Progenitor cell of endocrine pancreas (in vitro differentiated cells): ENCODE measurements at regions not wholly inside any gene's neighbourhood (a gene's known extent, or its start where the extent isn't known, plus 50 kb on each side); places are given as distances from the start of the nearest gene placed in this dataset.
A peak's percentile ranks its signal among the peaks of the same experiment; 100 is the strongest.

Experiments used
- DNase-seq: peaks from one replicate; pipeline ENCODE4 v3.0.0; 2021; ENCODE audit warnings: low spot score; ENCODE audit not compliant: unreplicated experiment
- H3K27ac Mint-ChIP-seq: 2 replicates; pipeline ENCODE4 v1.8.0; 2021; ENCODE audit warnings: mild to moderate bottlenecking, moderate library complexity, mixed read lengths
- H3K27me3 Mint-ChIP-seq: 2 replicates; pipeline ENCODE4 v1.8.0; 2021; ENCODE audit warnings: mixed read lengths
- H3K36me3 Mint-ChIP-seq: 2 replicates; pipeline ENCODE4 v1.8.0; 2022; ENCODE audit warnings: mixed read lengths; ENCODE audit not compliant: insufficient read depth
- H3K4me1 Mint-ChIP-seq: 2 replicates; pipeline ENCODE4 v1.8.0; 2021; ENCODE audit warnings: low read depth, mixed read lengths
- H3K4me3 Mint-ChIP-seq: 2 replicates; pipeline ENCODE4 v1.8.0; 2021; ENCODE audit warnings: low read depth, mild to moderate bottlenecking, moderate library complexity, mixed read lengths
- H3K9me3 Mint-ChIP-seq: 2 replicates; pipeline ENCODE4 v1.8.0; 2021; ENCODE audit warnings: low read depth, mixed read lengths
- CTCF ChIP-seq: fragments of 200-600 bp; sonication (generic); IDR thresholded peaks from one replicate; pipeline ENCODE4 v1.5.0; 2021; ENCODE audit warnings: antibody characterized with exemption, mild to moderate bottlenecking; ENCODE audit not compliant: unreplicated experiment

GRCh38 chr15:77821959-77822256, 189.2 kb upstream of the LINGO1 start:
- Mint-ChIP-seq H3K27me3 (peaks cover 46% of the 10 kb centered on the region), H3K27ac (no peak overlapping the region), H3K4me1 (peaks cover 8% of the 10 kb centered on the region), H3K36me3 (no peaks in the 10 kb centered on the region), H3K4me3 (no peak overlapping the region), H3K9me3 (no peaks in the 10 kb centered on the region)
- DNase-seq, result no peak
- no peak for TF ChIP-seq CTCF

- Mint-ChIP-seq H3K4me1 (peaks cover 11% of the 10 kb centered on the region), H3K27me3 (peaks cover 46% of the 10 kb centered on the region), H3K36me3 (no peaks in the 10 kb centered on the region), H3K4me3 (peak overlapping the region; percentile 1), H3K9me3 (no peaks in the 10 kb centered on the region), H3K27ac (no peak overlapping the region)
- DNase-seq, result peak; percentile 68
- peak; percentile 75 for TF ChIP-seq CTCF
Observed at GRCh38 chr15:77821188-77821958, 188.7 kb upstream of the LINGO1 start.

- TF ChIP-seq CTCF, result peak; percentile 53
- Mint-ChIP-seq H3K9me3 (no peaks in the 10 kb centered on the region), H3K36me3 (no peaks in the 10 kb centered on the region), H3K4me3 (peak overlapping the region; percentile 65), H3K27me3 (peaks cover 39% of the 10 kb centered on the region), H3K27ac (no peak overlapping the region), H3K4me1 (peaks cover 18% of the 10 kb centered on the region)
- peak; percentile 56 for DNase-seq
Observed at GRCh38 chr15:77819851-77820728, 187.4 kb upstream of the LINGO1 start.

- Mint-ChIP-seq H3K36me3 (no peaks in the 10 kb centered on the region), H3K27ac (no peak overlapping the region), H3K4me1 (peaks cover 18% of the 10 kb centered on the region), H3K9me3 (no peaks in the 10 kb centered on the region), H3K27me3 (peaks cover 35% of the 10 kb centered on the region), H3K4me3 (peak overlapping the region; percentile 69)
- DNase-seq, result peak; percentile 37
- TF ChIP-seq CTCF, result no peak
Observed at GRCh38 chr15:77819048-77819850, 186.5 kb upstream of the LINGO1 start.

- H3K27me3 Mint-ChIP-seq, result peaks cover 31% of the 10 kb centered on the region
- H3K4me3 Mint-ChIP-seq, result peak overlapping the region; percentile 60
- no peak overlapping the region for H3K27ac Mint-ChIP-seq
- DNase-seq, result no peak
- H3K36me3 Mint-ChIP-seq, result no peaks in the 10 kb centered on the region
- peaks cover 18% of the 10 kb centered on the region for H3K4me1 Mint-ChIP-seq
- no peaks in the 10 kb centered on the region for H3K9me3 Mint-ChIP-seq
- no peak for TF ChIP-seq CTCF
Observed at GRCh38 chr15:77818484-77819047, 185.9 kb upstream of the LINGO1 start.
